ENCODE measurements at regions not wholly inside any gene's neighbourhood (a gene's known extent, or its start where the extent isn't known, plus 50 kb on each side); places are given as distances from the start of the nearest gene placed in this dataset.
"Not testable (repeated sequence)": the region's sequence is repeated elsewhere in the genome, so short reads cannot be mapped to it uniquely, and the experiment has no call there.

GRCh38 chr2:90141558-90141957 is 1450.1 kb downstream of the RPIA start:
- TF ChIP-seq, protein P1, sequence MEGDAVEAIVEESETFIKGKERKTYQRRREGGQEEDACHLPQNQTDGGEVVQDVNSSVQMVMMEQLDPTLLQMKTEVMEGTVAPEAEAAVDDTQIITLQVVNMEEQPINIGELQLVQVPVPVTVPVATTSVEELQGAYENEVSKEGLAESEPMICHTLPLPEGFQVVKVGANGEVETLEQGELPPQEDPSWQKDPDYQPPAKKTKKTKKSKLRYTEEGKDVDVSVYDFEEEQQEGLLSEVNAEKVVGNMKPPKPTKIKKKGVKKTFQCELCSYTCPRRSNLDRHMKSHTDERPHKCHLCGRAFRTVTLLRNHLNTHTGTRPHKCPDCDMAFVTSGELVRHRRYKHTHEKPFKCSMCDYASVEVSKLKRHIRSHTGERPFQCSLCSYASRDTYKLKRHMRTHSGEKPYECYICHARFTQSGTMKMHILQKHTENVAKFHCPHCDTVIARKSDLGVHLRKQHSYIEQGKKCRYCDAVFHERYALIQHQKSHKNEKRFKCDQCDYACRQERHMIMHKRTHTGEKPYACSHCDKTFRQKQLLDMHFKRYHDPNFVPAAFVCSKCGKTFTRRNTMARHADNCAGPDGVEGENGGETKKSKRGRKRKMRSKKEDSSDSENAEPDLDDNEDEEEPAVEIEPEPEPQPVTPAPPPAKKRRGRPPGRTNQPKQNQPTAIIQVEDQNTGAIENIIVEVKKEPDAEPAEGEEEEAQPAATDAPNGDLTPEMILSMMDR (IDR thresholded peaks at IDR 0.05; ENCODE audit: insufficient read depth, low read depth, low read length) = not testable (repeated sequence)
- not testable (repeated sequence) for TF ChIP-seq EZH2 (IDR thresholded peaks at IDR 0.05; ENCODE audit: insufficient read depth, low read length)
